H1 (cell line): ENCODE measurements at regions not wholly inside any gene's neighbourhood (a gene's known extent, or its start where the extent isn't known, plus 50 kb on each side); places are given as distances from the start of the nearest gene placed in this dataset.
"Not testable (repeated sequence)": the region's sequence is repeated elsewhere in the genome, so short reads cannot be mapped to it uniquely, and the experiment has no call there.

Experiments used
- CTCF ChIA-PET: fragments of 300-600 bp; sonication (Branson Sonifier 250); formaldehyde crosslinking; loops from one replicate; lab custom pipeline; 2021; ENCODE audit not compliant: partially characterized antibody; lab: Charles Lee
- POLR2A ChIA-PET: fragments of 300-600 bp; sonication (Branson Sonifier 250); formaldehyde crosslinking; loops from one replicate; lab custom pipeline; 2021; ENCODE audit warnings: inconsistent platforms; ENCODE audit not compliant: partially characterized antibody; lab: Charles Lee
- DNase-seq, 2 experiments: peaks; one replicate each; pipeline versions ENCODE4 v3.0.0 to v3.0.0-alpha.2; 2010 to 2022; ENCODE audit warnings: low spot score in 2 of 2, low read depth in 1 of 2, mixed read lengths in 1 of 2
- FAIRE-seq: peaks from 2 replicates; lab custom pipeline; 2011; peaks lifted over from hg19 to GRCh38; lab: Jason Lieb, UNC
- H2AFZ ChIP-seq: 2 replicates; pipeline ENCODE4 v1.8.1; 2012; ENCODE audit warnings: low read length, inconsistent platforms
- H2AK5ac ChIP-seq: 2 replicates; pipeline ENCODE4 v1.6.1; 2013; ENCODE audit warnings: low read depth, low read length
- H2BK120ac ChIP-seq: replicated peaks from 2 replicates; pipeline ENCODE3; 2013; ENCODE audit warnings: low read depth, low read length, inconsistent platforms
- H2BK12ac ChIP-seq: 2 replicates; pipeline ENCODE4 v1.6.1; 2013; ENCODE audit warnings: low read depth, low read length
- H2BK15ac ChIP-seq: 2 replicates; pipeline ENCODE4 v1.6.1; 2013; ENCODE audit warnings: low read length
- H2BK20ac ChIP-seq: 2 replicates; pipeline ENCODE4 v1.6.1; 2013; ENCODE audit warnings: low read length
- H2BK5ac ChIP-seq: 2 replicates; pipeline ENCODE4 v1.6.1; 2013; ENCODE audit warnings: low read depth, low read length
- H3K14ac ChIP-seq: 2 replicates; pipeline ENCODE4 v1.6.1; 2013; ENCODE audit warnings: inconsistent platforms; ENCODE audit not compliant: insufficient read length
- H3K18ac ChIP-seq: 2 replicates; pipeline ENCODE4 v1.6.1; 2013; ENCODE audit warnings: low read length; ENCODE audit errors: extremely low read depth
- H3K23ac ChIP-seq: 2 replicates; pipeline ENCODE4 v1.6.1; 2013; ENCODE audit warnings: inconsistent platforms; ENCODE audit not compliant: insufficient read length
- H3K23me2 ChIP-seq: 2 replicates; pipeline ENCODE4 v1.6.1; 2013; ENCODE audit warnings: low read depth, low read length
- H3K27ac ChIP-seq: 2 replicates; pipeline ENCODE4 v1.6.1; 2011; ENCODE audit warnings: low read depth, low read length, inconsistent platforms
- H3K27me3 ChIP-seq, 4 experiments: replicated peaks in 1 of 4; 1 replicate in 1 of 4; 2 replicates in 3 of 4; pipeline versions ENCODE4 v1.6.1 to v1.8.1; 2011 to 2013; ENCODE audit warnings: low read length in 3 of 4, mild to moderate bottlenecking in 3 of 4, inconsistent platforms in 2 of 4, mixed read lengths in 2 of 4, moderate library complexity in 1 of 4; ENCODE audit not compliant: control insufficient read depth in 3 of 4, insufficient read depth in 3 of 4; ENCODE audit errors: extremely low read depth in 1 of 4
- H3K36me3 ChIP-seq, 4 experiments: 2 replicates each; pipeline versions ENCODE4 v1.6.1 to v1.8.1; 2011 to 2013; ENCODE audit warnings: mild to moderate bottlenecking in 4 of 4, low read length in 3 of 4, moderate library complexity in 2 of 4, control low read depth in 1 of 4, inconsistent platforms in 1 of 4; ENCODE audit not compliant: insufficient read depth in 4 of 4, control insufficient read depth in 2 of 4
- H3K4ac ChIP-seq: replicated peaks from 2 replicates; pipeline ENCODE3; 2013; ENCODE audit warnings: low read length, low read depth, mixed read lengths, inconsistent platforms; ENCODE audit not compliant: insufficient read length
- H3K4me1 ChIP-seq, 4 experiments: replicated peaks in 1 of 4; 1 replicate in 1 of 4; 2 replicates in 3 of 4; pipeline versions ENCODE4 v1.6.1 to v1.8.1; 2011 to 2013; ENCODE audit warnings: low read length in 3 of 4, inconsistent platforms in 2 of 4, mixed read lengths in 1 of 4; ENCODE audit not compliant: insufficient read depth in 4 of 4, control insufficient read depth in 3 of 4
- H3K4me2 ChIP-seq, 2 experiments: 2 replicates each; pipeline versions ENCODE4 v1.6.1 to v1.8.1; 2011 to 2013; ENCODE audit warnings: low read depth in 2 of 2, low read length in 2 of 2, control low read depth in 1 of 2, inconsistent platforms in 1 of 2, mild to moderate bottlenecking in 1 of 2; ENCODE audit not compliant: insufficient read depth in 1 of 2
- H3K4me3 ChIP-seq, 4 experiments: fragments of 200-600, 300-600 bp in 1 of 4; sonication (generic), shearing (Covaris generic), sonication (Bioruptor Twin) in 1 of 4; 2 replicates each; pipeline versions ENCODE4 v1.5.1 to v1.8.1; 2011 to 2016; ENCODE audit warnings: low read length in 4 of 4, low read depth in 3 of 4, control low read depth in 2 of 4, inconsistent platforms in 2 of 4, mild to moderate bottlenecking in 2 of 4, mixed read lengths in 1 of 4, moderate library complexity in 1 of 4; ENCODE audit not compliant: insufficient read depth in 2 of 4; ENCODE audit errors: extremely low read depth in 1 of 4
- H3K56ac ChIP-seq: replicated peaks from 2 replicates; pipeline ENCODE3; 2013; ENCODE audit warnings: low read depth, mild to moderate bottlenecking, mixed read lengths, low read length, inconsistent platforms; ENCODE audit not compliant: insufficient read length
- H3K79me1 ChIP-seq: 2 replicates; pipeline ENCODE4 v1.6.1; 2013; ENCODE audit warnings: low read depth, low read length, control low read depth
- H3K79me2 ChIP-seq, 2 experiments: 2 replicates each; pipeline versions ENCODE4 v1.6.1 to v1.8.1; 2012 to 2013; ENCODE audit warnings: low read length in 2 of 2, mild to moderate bottlenecking in 2 of 2, inconsistent platforms in 1 of 2; ENCODE audit not compliant: insufficient read depth in 2 of 2, control insufficient read depth in 1 of 2
- H3K9ac ChIP-seq, 4 experiments: replicated peaks in 1 of 4; 1 replicate in 1 of 4; 2 replicates in 3 of 4; pipeline versions ENCODE4 v1.6.1 to v1.8.1; 2011 to 2013; ENCODE audit warnings: low read depth in 3 of 4, low read length in 3 of 4, control low read depth in 2 of 4, mild to moderate bottlenecking in 2 of 4, moderate library complexity in 2 of 4, inconsistent platforms in 1 of 4; ENCODE audit errors: extremely low read depth in 1 of 4
- H3K9me3 ChIP-seq, 2 experiments: 2 replicates each; pipeline versions ENCODE4 v1.6.1 to v1.8.1; 2012 to 2013; ENCODE audit warnings: mild to moderate bottlenecking in 2 of 2, moderate library complexity in 2 of 2, control low read depth in 1 of 2, inconsistent platforms in 1 of 2, low read depth in 1 of 2, low read length in 1 of 2, mixed read lengths in 1 of 2; ENCODE audit not compliant: insufficient read depth in 2 of 2
- H4K20me1 ChIP-seq, 2 experiments: replicated peaks in 1 of 2; 2 replicates each; pipeline versions ENCODE3 to v1.8.1; 2011 to 2013; ENCODE audit warnings: inconsistent platforms in 2 of 2, low read length in 2 of 2, mild to moderate bottlenecking in 1 of 2; ENCODE audit not compliant: insufficient read depth in 2 of 2, control insufficient read depth in 1 of 2
- H4K5ac ChIP-seq: 2 replicates; pipeline ENCODE4 v1.6.1; 2013; ENCODE audit warnings: low read length, low read depth, mixed read lengths, inconsistent platforms; ENCODE audit not compliant: insufficient read length
- H4K8ac ChIP-seq: 2 replicates; pipeline ENCODE4 v1.8.0; 2013; ENCODE audit warnings: mild to moderate bottlenecking, moderate library complexity, low read length, inconsistent platforms; ENCODE audit not compliant: insufficient read depth; ENCODE audit errors: extremely low read depth
- H4K91ac ChIP-seq: replicated peaks from 2 replicates; pipeline ENCODE3; 2013; ENCODE audit warnings: low read length, mixed read lengths, inconsistent platforms; ENCODE audit not compliant: insufficient read length
- CEBPB ChIP-seq: IDR thresholded peaks from 2 replicates; pipeline ENCODE4 v1.6.1; 2012; ENCODE audit warnings: low read depth, low read length
- WGBS, 2 experiments: shearing (Covaris generic) in 1 of 2; methylation state at CpG; one replicate each; pipeline versions ENCODE4 v1.1.6 to v1.1.7; 2013 to 2015; ENCODE audit warnings: low lambda C conversion rate in 2 of 2, mixed read lengths in 2 of 2, inconsistent platforms in 1 of 2, low coverage in 1 of 2, missing lambda C conversion rate in 1 of 2; ENCODE audit not compliant: insufficient replicate concordance in 2 of 2, insufficient coverage in 1 of 2, insufficient read length in 1 of 2; ENCODE audit errors: extremely low coverage in 1 of 2, missing lambda C conversion rate in 1 of 2; 5-methylcytosine and 5-hydroxymethylcytosine counted together

DNA sequence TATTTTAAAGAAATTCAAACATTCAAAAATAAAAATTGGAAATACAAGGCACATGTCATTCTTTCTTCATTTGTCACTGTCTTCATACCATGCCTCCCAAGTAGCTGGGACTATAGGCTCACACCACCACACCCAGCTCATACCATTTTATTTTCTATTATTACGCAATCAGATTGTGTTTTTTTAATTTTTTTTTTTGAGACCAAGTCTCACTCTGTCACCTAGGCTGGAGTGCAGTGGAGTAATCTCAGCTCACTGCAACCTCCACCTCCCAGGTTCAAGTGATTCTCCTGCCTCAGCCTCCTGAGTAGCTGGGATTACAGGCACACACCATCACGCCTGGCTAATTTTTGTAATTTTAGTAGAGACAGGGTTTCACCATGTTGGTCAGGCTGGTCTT, 526.1 kb downstream of the DTWD2 start:
- DNase-seq, result not testable (repeated sequence)
- WGBS, 2 experiments, result 93% methylated on average over 2 of the region's 2 CpGs; no CpG with 5 or more reads in 1 of the 2 experiments

More for the DNA sequence above, 526.1 kb downstream of the DTWD2 start:
- H3K4me2 ChIP-seq, H4K91ac ChIP-seq, H3K23me2 ChIP-seq, FAIRE-seq, H2BK120ac ChIP-seq, H2BK12ac ChIP-seq, POLR2A ChIA-PET, H3K27ac ChIP-seq, H3K4me3 ChIP-seq, H2BK15ac ChIP-seq, H3K23ac ChIP-seq, H3K79me1 ChIP-seq, H3K9ac ChIP-seq, H3K56ac ChIP-seq, H3K4me1 ChIP-seq, H2AFZ ChIP-seq, H3K27me3 ChIP-seq, H4K5ac ChIP-seq, H2BK20ac ChIP-seq, H3K4ac ChIP-seq, H3K36me3 ChIP-seq, H2AK5ac ChIP-seq, H3K79me2 ChIP-seq, H3K18ac ChIP-seq, H4K20me1 ChIP-seq, H3K14ac ChIP-seq, H4K8ac ChIP-seq, CTCF ChIA-PET, H3K9me3 ChIP-seq, H2BK5ac ChIP-seq: not testable (repeated sequence)
- TF ChIP-seq CEBPB, result peak; percentile 78
